Upper lobe of right lung (tissue), 1 donor: ENCODE measurements at regions not wholly inside any gene's neighbourhood (a gene's known extent, or its start where the extent isn't known, plus 50 kb on each side); places are given as distances from the start of the nearest gene placed in this dataset.
A peak's percentile ranks its signal among the peaks of the same experiment; 100 is the strongest.
"Not testable (repeated sequence)": the region's sequence is repeated elsewhere in the genome, so short reads cannot be mapped to it uniquely, and the experiment has no call there.

Source experiments
- ATAC-seq: fragments of 200-7000 bp; cut with Tn5 transposase; one replicate; pipeline ENCODE4 v1.9.1; 2020; ENCODE audit warnings: mild to moderate bottlenecking, moderate library complexity
- DNase-seq: peaks from one replicate; pipeline ENCODE4 v3.0.0-alpha.2; 2020
- H3K27ac ChIP-seq: fragments of 200-600 bp; one replicate; pipeline ENCODE4 v1.8.0; 2022
- H3K27me3 ChIP-seq: fragments of 200-600 bp; one replicate; pipeline ENCODE4 v1.8.0; 2022; ENCODE audit warnings: mild to moderate bottlenecking
- H3K36me3 ChIP-seq: fragments of 200-600 bp; one replicate; pipeline ENCODE4 v1.8.0; 2022
- H3K4me1 ChIP-seq: fragments of 200-600 bp; one replicate; pipeline ENCODE4 v1.8.0; 2022
- H3K4me3 ChIP-seq: fragments of 200-600 bp; one replicate; pipeline ENCODE4 v1.8.0; 2022; ENCODE audit warnings: mild to moderate bottlenecking
- H3K9me3 ChIP-seq: fragments of 200-600 bp; one replicate; pipeline ENCODE4 v1.8.0; 2022
- CTCF ChIP-seq: fragments of 200-600 bp; IDR thresholded peaks from one replicate; pipeline ENCODE4 v1.8.0; 2022; ENCODE audit warnings: antibody characterized with exemption
- intact Hi-C: fragments of 100-400 bp; cut with DNase I; formaldehyde crosslinking; loops from one replicate; pipeline ENCODE4 v1.11.0; 2022
- donor health status: DM: no; HTN: yes; CAD: no; lungs with severe emphysema.

GRCh38 chr2:143926736-143927135, 593.2 kb downstream of the ZEB2 start:
- Histone ChIP-seq H3K4me3 (no peak overlapping the region), H3K27ac (no peak overlapping the region), H3K9me3 (no peaks in the 10 kb centered on the region), H3K27me3 (no peaks in the 10 kb centered on the region), H3K36me3 (no peaks in the 10 kb centered on the region), H3K4me1 (no peaks in the 10 kb centered on the region)
- intact Hi-C loops, result no loop called here
- ATAC-seq, result peak; percentile 85
- no peak for DNase-seq
- no peak for TF ChIP-seq CTCF

- H3K27ac ChIP-seq, H3K4me3 ChIP-seq, H3K27me3 ChIP-seq, H3K4me1 ChIP-seq, DNase-seq, ATAC-seq, H3K36me3 ChIP-seq, intact Hi-C loops: not testable (repeated sequence)
- H3K9me3 ChIP-seq, result peaks cover 17% of the 10 kb centered on the region
These were observed 597.6 kb downstream of the ZEB2 start for GRCh38 chr2:143922261-143922830.

- Histone ChIP-seq H3K9me3 (peaks cover 17% of the 10 kb centered on the region), H3K36me3 (no peaks in the 10 kb centered on the region), H3K27ac (no peak overlapping the region), H3K4me1 (no peaks in the 10 kb centered on the region), H3K4me3 (no peak overlapping the region), H3K27me3 (no peaks in the 10 kb centered on the region)
- DNase-seq (no peak), ATAC-seq (no peak)
- TF ChIP-seq CTCF, result no peak
- intact Hi-C loops, result no loop called here
These were observed 601.4 kb downstream of the ZEB2 start for GRCh38 chr2:143918465-143918989.

- DNase-seq, result no peak
These were observed 603.1 kb downstream of the ZEB2 start for GRCh38 chr2:143916781-143917180.

GRCh38 chr2:143909577-143910353, 610.2 kb downstream of the ZEB2 start:
- Histone ChIP-seq H3K27me3 (no peaks in the 10 kb centered on the region), H3K9me3 (no peaks in the 10 kb centered on the region), H3K27ac (no peak overlapping the region), H3K4me3 (no peak overlapping the region), H3K36me3 (no peaks in the 10 kb centered on the region), H3K4me1 (no peaks in the 10 kb centered on the region)
- DNase-seq (no peak), ATAC-seq (no peak)
- TF ChIP-seq CTCF, result no peak
- intact Hi-C loops, result no loop called here

More at GRCh38 chr2:143916781-143917180, 603.1 kb downstream of the ZEB2 start:
- no peak for ATAC-seq
- no peak overlapping the region for H3K27ac ChIP-seq
- TF ChIP-seq CTCF, result no peak
- no peaks in the 10 kb centered on the region for H3K4me1 ChIP-seq
- no peak overlapping the region for H3K4me3 ChIP-seq
- intact Hi-C loops, result no loop called here
- no peaks in the 10 kb centered on the region for H3K27me3 ChIP-seq
- peaks cover 17% of the 10 kb centered on the region for H3K9me3 ChIP-seq
- H3K36me3 ChIP-seq, result no peaks in the 10 kb centered on the region

- intact Hi-C loops, result no loop called here
- no peak for TF ChIP-seq CTCF
- no peak overlapping the region for H3K4me3 ChIP-seq
- no peaks in the 10 kb centered on the region for H3K36me3 ChIP-seq
- DNase-seq, result no peak
- no peaks in the 10 kb centered on the region for H3K27me3 ChIP-seq
- no peaks in the 10 kb centered on the region for H3K4me1 ChIP-seq
- no peak overlapping the region for H3K27ac ChIP-seq
- no peaks in the 10 kb centered on the region for H3K9me3 ChIP-seq
- no peak for ATAC-seq
These were observed 611.1 kb downstream of the ZEB2 start for GRCh38 chr2:143908843-143909242.
